ENCODE measurements at regions not wholly inside any gene's neighbourhood (a gene's known extent, or its start where the extent isn't known, plus 50 kb on each side); places are given as distances from the start of the nearest gene placed in this dataset.
"Not testable (repeated sequence)": the region's sequence is repeated elsewhere in the genome, so short reads cannot be mapped to it uniquely, and the experiment has no call there.

- no peak for DNase-seq
Measured at GRCh38 chr6:66051812-66052211, 344.8 kb upstream of the EYS start.

- no peak for DNase-seq
Measured at GRCh38 chr6:66048684-66049474, 341.9 kb upstream of the EYS start.

GRCh38 chr6:66032626-66033025 is 325.6 kb upstream of the EYS start:
- DNase-seq: no peak

- DNase-seq: no peak
Measured at GRCh38 chr6:66029391-66029790, 322.4 kb upstream of the EYS start.

GRCh38 chr6:65999288-65999791 is 292.3 kb upstream of the EYS start:
- DNase-seq: no peak

- DNase-seq: no peak
Measured at GRCh38 chr6:65998544-65998943, 291.5 kb upstream of the EYS start.

GRCh38 chr6:65997539-65997938 is 290.5 kb upstream of the EYS start:
- no peak for DNase-seq

GRCh38 chr6:65996096-65996495 is 289.1 kb upstream of the EYS start:
- no peak for DNase-seq

- DNase-seq: no peak
Measured at GRCh38 chr6:65989676-65990075, 282.6 kb upstream of the EYS start.

- DNase-seq: no peak
Measured at GRCh38 chr6:65988006-65988405, 281.0 kb upstream of the EYS start.

GRCh38 chr6:65984089-65984488 is 277.1 kb upstream of the EYS start:
- no peak for DNase-seq

GRCh38 chr6:65979120-65979519 is 272.1 kb upstream of the EYS start:
- no peak for DNase-seq

GRCh38 chr6:65971252-65971651 is 264.2 kb upstream of the EYS start:
- not testable (repeated sequence) for DNase-seq

GRCh38 chr6:65964261-65964660 is 257.2 kb upstream of the EYS start:
- DNase-seq: no peak

- DNase-seq: no peak
Measured at GRCh38 chr6:65955034-65955433, 248.0 kb upstream of the EYS start.

- no peak for DNase-seq
Measured at GRCh38 chr6:65948062-65948461, 241.0 kb upstream of the EYS start.

- no peak for DNase-seq
Measured at GRCh38 chr6:65943548-65943947, 236.5 kb upstream of the EYS start.

GRCh38 chr6:65943051-65943450 is 236.0 kb upstream of the EYS start:
- no peak for DNase-seq

GRCh38 chr6:65938000-65938399 is 231.0 kb upstream of the EYS start:
- DNase-seq: no peak

GRCh38 chr6:65935412-65935811 is 228.4 kb upstream of the EYS start:
- no peak for DNase-seq

- DNase-seq: no peak
Measured at GRCh38 chr6:65933390-65933789, 226.4 kb upstream of the EYS start.

GRCh38 chr6:65927141-65927540 is 220.1 kb upstream of the EYS start:
- no peak for DNase-seq

- no peak for DNase-seq
Measured at GRCh38 chr6:65924411-65924810, 217.4 kb upstream of the EYS start.

GRCh38 chr6:65922049-65922448 is 215.0 kb upstream of the EYS start:
- DNase-seq: no peak

GRCh38 chr6:65908065-65908464 is 201.0 kb upstream of the EYS start:
- no peak for DNase-seq

Data from CD4-positive, alpha-beta T cell treated with Interleukin-4 for 1 hour (primary cell).